SH-SY5Y (cell line): ENCODE measurements at regions not wholly inside any gene's neighbourhood (a gene's known extent, or its start where the extent isn't known, plus 50 kb on each side); places are given as distances from the start of the nearest gene placed in this dataset.
A peak's percentile ranks its signal among the peaks of the same experiment; 100 is the strongest.

ENCODE experiments used
- GATA2 ChIP-seq: IDR thresholded peaks from 2 replicates; pipeline ENCODE4 v1.6.1; 2011; ENCODE audit warnings: mild to moderate bottlenecking, low read depth, low read length
- GATA3 ChIP-seq: IDR thresholded peaks from 2 replicates; pipeline ENCODE4 v1.6.1; 2011; ENCODE audit warnings: low read depth, mild to moderate bottlenecking, low read length, moderate library complexity

DNA sequence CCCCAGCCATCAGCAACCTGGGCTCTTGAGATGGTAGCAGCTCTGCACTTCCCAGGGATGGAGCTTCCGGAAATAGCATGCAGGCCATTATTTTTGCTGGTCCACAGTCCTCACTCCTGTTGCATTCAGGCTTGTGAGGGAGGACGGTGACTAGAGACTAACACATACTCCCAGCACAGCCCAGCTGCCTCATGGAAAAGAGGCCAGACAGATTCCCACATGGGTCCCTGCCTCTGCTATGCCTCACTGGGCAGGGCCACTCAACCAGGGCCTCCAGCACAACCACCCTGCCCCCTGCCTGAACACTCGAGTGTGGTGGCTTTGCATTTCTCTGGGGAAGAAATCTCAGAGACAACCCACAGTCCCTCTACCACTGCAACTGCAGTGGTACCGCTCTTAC lies 1195.1 kb downstream of the PCDH18 start:
- TF ChIP-seq GATA2 (no peak), GATA3 (no peak)

DNA sequence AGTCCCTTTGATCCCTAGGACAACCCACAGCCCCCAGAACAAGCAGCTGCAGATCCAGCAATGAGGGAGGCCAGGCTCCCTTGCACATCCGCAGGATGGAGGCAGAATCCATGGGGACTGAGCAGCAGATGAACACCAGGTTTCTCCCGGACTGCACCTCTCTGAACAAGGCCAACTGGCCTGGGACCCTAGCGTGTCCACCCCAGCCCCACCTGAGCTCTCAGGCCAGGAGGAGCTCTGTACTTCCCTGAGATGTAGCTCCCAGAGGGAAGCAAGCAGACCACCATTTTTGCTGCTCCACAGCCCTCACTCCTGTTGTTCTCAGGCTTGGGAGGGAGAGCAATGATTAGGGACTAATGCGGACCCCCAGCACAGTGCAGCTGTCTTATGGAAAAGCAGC lies 1195.8 kb downstream of the PCDH18 start:
- TF ChIP-seq GATA2 (no peak), GATA3 (no peak)

DNA sequence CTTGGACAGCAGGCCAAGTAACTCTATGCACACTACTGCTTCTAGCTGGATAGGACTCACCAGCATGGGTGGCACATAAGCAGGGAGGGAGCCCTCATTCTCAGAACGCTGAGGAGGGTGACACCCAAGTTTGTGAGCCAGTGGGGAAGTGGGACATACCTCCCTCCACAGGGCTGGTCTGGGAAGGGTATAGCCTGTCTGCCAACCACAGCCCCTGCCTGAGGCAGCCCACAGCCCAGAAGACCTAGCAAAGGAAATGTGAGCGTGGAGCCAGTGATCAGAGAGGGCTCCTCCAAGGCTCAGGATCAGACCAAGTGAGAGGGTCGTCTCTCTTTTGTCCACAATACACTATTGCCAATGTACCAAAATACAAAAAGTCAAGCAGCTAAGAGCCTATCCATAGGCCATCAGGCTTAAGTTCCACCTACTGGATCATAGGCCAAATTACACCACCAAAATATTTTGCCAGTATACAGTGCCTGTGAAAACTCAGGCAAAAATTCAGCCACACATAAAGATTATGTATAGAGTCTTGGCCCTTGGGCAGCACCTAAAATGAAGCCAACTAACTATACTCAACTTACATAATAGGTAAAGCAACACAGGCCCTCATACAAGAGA lies 1203.1 kb downstream of the PCDH18 start:
- no peak for TF ChIP-seq GATA2
- no peak for TF ChIP-seq GATA3

DNA sequence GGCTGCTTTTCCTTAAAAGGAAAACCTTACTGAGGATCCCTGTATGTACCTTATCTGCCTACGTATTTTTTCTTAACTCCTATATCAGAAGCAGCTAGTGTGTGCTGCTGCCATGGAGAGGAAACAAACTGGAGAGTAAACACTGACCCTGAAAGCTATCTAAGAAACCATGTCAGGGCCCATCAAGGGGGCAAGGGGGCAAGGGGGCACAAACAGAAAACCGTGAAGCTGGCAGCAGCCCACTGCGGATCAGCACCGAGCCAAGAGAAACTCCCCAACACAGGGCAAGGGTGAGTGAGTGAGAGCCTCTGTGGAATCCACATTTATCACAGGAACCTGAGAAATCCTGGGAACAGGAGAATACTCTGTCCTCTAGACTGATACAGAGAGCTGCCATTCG lies 1204.2 kb downstream of the PCDH18 start:
- TF ChIP-seq GATA2 = no peak
- TF ChIP-seq GATA3 = no peak

DNA sequence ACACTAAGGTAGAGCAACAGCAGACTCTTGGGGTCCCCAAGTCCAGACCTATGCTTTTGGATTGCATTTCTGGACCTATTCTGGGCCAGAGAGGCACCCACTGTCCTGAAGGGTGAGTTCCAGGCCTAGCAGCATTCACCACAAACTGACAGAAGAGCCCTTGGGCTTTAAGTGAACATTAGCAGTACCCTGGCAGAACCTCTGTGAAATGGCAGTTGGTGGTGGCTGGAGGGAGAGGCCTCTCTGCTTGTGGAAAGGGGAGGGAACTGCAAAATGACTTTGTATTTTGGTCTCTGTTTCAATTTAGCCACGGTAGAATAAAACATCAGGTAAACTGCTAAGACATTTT lies 1211.9 kb downstream of the PCDH18 start:
- TF ChIP-seq GATA2 = no peak
- TF ChIP-seq GATA3 = no peak

DNA sequence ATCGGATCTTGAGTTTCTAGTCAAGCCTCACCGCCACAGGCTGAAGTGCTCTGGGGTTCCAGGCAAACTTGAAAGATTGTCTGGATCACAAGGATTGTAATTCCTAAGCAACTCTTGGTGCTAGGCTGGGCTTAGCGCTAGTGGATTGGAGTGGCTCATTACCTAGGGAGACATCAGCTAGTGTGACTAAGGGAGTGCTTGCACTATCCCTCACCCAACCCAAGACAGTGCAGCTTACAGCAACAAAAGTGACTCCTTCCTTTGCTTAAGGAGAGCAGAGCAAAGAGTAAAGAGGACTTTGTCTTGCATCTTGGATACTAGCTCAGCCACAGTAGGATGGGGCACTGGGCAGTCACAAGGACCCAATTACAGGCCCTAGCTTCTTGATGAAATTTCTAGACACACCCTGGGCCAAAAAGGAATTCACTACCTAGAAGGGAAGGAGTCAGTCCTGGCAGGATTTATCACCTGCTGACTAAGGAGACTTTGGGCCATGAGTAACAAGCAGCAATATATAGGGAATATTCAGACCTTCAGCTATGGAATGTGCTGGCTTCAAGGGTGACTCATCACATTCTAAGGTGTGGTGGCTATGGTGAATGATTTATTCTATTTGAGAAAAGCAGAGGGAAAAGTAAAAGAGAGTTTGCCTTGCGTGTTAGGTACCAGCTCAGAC lies 1212.4 kb downstream of the PCDH18 start:
- no peak for TF ChIP-seq GATA2
- TF ChIP-seq GATA3 = no peak

DNA sequence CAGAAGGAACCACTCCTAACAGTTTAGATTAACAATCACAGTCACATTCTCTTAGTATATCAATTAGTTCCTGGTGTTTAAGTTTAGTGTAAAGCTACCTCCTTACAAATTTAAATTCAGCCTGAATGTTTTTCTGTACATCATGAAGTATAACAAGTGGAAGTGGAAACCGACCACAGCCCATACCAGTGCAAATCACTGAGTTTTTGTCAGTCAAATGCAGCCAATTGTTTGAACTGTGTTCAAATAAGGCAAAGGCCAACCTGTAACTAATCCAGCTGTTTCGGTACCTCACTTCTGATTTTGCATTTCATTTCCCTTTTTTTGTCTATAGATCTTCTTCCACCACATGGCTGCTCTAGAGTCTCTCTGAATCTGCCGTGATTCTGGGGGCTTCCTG lies 1215.3 kb downstream of the PCDH18 start:
- no peak for TF ChIP-seq GATA3
- TF ChIP-seq GATA2 = no peak

DNA sequence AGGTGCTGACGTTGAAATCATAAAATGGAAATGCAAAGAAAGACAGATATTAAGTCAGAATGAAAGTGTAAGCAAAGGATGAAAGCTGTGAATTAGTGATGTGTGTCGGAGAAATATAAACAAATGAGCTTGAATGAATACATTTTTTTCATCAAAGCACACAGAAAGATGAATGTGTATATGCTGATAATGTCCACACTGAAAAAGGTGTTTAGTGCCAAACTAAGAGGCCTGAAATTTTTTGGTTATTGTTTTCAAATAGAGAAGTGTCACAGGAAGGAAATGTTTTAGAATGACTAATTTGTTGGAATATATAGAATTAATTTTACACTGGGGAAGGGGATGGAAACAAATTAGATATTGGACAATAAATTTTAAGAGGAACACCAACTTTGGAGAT lies 1217.6 kb downstream of the PCDH18 start:
- TF ChIP-seq GATA2 = no peak
- TF ChIP-seq GATA3 = no peak

DNA sequence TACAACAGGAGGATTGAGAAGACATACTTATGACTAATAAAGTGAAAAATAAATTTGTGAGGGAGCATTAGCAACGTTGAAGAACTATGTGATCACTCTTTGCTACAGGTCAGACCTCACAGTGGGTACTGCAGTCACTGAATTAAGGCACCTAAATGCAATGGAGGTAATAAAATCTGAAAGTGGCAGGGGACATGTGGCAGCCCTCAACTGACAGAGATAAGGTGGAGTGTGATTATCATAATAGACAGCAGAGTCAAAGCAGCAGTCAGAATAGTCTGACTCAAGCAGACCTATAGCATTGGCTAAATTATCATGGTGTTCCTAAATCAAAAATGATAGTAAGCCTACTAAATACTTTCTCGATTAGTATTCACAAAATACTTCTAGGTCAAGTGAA lies 1220.5 kb downstream of the PCDH18 start:
- TF ChIP-seq GATA3 (no peak; the same call in 1 of the 2 replicates), GATA2 (peak; percentile 87)

DNA sequence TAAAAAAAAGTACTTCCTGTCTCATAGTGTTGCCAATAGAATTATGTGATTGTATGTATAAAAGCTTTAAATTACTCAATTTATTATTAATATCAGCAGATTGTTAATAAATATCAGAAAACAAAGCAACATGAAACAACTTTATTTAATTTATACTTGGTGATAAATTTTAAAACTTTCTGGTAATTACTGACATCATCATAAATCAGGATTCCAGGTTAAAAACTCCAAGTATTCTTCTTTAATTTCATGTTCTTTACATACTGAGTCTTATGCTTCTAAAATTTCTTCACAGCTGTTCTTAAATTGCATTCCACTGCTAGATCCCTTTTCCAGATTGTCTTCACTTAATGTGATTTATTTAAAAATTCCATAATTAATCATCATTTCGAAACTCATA lies 1224.5 kb downstream of the PCDH18 start:
- TF ChIP-seq GATA3 = no peak
- no peak for TF ChIP-seq GATA2

DNA sequence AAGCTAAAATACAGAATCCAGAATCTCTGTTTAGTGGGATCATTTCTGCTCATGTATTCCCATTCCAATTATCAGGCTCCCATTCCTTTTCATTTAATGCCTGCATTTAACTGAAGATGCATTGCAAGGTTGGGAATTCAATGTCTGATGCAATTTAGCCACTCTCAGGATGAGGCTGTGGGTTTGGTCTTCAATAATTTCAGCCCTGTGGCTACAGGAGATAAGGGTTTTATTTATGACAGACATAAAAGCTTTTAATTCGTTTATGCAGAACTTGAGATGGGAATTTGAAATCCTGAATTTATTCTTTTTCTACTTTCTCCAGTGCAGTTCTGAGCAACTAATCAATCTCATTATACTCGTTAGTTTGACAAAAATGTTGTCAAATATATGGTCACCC lies 1225.9 kb downstream of the PCDH18 start:
- TF ChIP-seq GATA2 = peak; percentile 69
- TF ChIP-seq GATA3 = peak; percentile 52; the same call in 1 of the 2 replicates

DNA sequence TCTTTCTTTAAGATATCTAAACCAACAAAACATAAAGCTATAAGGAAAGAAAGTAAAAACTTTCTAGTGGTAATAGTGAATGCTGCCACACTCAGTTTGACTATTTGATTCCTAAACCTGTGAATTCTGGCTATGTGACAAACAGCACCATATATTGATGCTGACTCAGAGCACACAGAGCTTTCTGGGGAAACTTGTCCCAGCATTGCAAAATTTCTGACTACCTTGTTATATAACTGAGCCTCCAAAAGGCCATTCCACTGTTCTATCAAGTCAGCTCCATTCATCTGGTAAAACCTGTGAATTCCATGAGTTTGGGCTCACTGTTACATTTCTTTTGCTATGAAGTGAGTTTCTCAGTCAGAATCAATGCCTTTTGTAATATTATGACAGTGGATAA lies 1229.7 kb downstream of the PCDH18 start:
- no peak for TF ChIP-seq GATA2
- no peak for TF ChIP-seq GATA3

DNA sequence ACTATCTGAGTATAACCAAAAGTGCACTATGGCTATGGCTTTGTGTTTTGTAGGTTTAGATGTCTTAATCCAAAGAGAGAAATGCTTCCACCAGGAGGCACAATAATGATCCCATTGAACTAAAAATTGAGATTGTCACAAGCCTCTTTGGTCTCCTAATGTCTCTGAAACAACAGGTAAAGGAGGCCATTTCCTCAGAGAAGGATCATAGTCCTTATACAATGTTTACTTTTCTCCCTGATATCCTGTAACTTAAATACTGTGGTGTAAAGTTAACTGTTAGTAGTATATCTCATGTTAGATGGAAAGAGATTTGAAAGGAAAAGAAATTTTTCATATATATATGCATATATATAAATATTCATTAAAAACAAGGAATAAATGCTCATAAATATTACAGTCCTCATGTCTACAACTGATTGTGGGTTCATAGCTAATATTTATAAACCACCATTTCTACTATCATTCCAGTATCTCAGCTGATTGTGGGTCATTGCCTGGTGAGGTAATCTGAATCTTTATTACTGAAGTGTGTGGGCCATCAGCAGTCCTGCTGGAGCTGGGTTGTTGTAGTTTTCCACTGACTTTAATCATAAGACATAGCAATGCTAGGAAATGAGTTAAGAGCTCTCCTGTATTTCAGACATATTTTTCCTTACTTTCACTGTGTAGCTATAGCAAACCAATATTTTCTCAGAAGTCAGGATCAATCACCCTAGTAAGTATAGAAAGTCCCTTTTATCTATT lies 1230.4 kb downstream of the PCDH18 start:
- TF ChIP-seq GATA3 (no peak), GATA2 (no peak)

DNA sequence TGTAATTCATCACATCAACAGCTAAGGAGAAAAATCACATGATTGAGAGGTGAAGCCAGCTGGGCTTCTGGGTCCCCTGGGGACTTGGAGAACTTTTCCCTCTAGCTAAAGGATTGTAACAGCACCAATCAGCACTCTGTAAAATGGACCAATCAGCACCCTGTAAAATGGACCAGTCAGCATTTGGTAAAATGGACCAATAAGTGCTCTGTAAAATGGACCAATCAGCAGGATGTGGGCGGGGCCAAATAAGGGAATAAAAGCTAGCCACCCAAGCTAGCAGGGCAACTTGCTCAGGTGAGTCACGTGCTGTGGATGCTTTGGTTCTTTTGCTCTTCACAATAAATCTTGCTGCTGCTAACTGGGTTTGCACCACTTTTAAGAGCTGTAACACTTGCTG lies 1248.3 kb downstream of the PCDH18 start:
- TF ChIP-seq GATA2 (no peak), GATA3 (no peak)

DNA sequence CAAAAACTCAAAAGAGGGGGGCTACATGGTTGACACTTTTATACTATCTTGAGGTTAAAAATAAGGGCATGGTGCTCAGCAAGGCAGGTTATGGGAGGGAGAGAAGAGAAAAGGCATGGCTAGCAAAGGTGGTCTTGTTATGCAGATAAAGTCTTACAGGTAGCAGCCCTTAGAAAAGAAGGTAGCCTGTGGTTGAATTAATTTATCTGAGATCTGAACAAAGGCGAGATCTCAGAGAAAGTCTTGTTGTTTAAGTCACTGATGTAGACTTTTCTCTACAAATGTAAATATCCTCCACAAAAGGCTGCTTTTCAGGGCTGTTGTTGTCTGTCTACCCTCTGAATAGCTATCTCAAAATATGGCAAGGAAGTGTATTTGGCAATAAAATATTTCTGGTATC lies 1250.4 kb downstream of the PCDH18 start:
- no peak for TF ChIP-seq GATA2
- no peak for TF ChIP-seq GATA3
